ENCODE measurements at regions not wholly inside any gene's neighbourhood (a gene's known extent, or its start where the extent isn't known, plus 50 kb on each side); places are given as distances from the start of the nearest gene placed in this dataset.
"Not testable (repeated sequence)": the region's sequence is repeated elsewhere in the genome, so short reads cannot be mapped to it uniquely, and the experiment has no call there.

- no peak for TF ChIP-seq CTCF (IDR thresholded peaks at IDR 0.05; ENCODE audit: control insufficient read depth, extremely low read depth, insufficient read depth)
- H3K4me3 ChIP-seq (ENCODE audit: low read depth, low read length), result no peak overlapping the region
- DNase-seq (ENCODE audit: low read depth), result no peak
Observed at GRCh38 chr12:33602515-33602914, 162.9 kb upstream of the SYT10 start.

- H3K4me3 ChIP-seq (ENCODE audit: low read depth, low read length), result no peak overlapping the region
- peak; percentile 26 for DNase-seq (ENCODE audit: low read depth)
Observed at GRCh38 chr12:33605757-33606156, 166.1 kb upstream of the SYT10 start.

GRCh38 chr12:33609910-33610309, 170.3 kb upstream of the SYT10 start:
- DNase-seq (ENCODE audit: low read depth), result no peak
- no peak overlapping the region for H3K4me3 ChIP-seq (ENCODE audit: low read depth, low read length)
- no peak for TF ChIP-seq CTCF (IDR thresholded peaks at IDR 0.05; ENCODE audit: control insufficient read depth, extremely low read depth, insufficient read depth)

More at GRCh38 chr12:33605757-33606156, 166.1 kb upstream of the SYT10 start:
- TF ChIP-seq CTCF (IDR thresholded peaks at IDR 0.05; ENCODE audit: control insufficient read depth, extremely low read depth, insufficient read depth), result peak; percentile 56

- no peak for DNase-seq (ENCODE audit: low read depth)
- TF ChIP-seq CTCF (IDR thresholded peaks at IDR 0.05; ENCODE audit: control insufficient read depth, extremely low read depth, insufficient read depth), result no peak
- no peak overlapping the region for H3K4me3 ChIP-seq (ENCODE audit: low read depth, low read length)
Observed at GRCh38 chr12:33614630-33615029, 175.0 kb upstream of the SYT10 start.

DNA sequence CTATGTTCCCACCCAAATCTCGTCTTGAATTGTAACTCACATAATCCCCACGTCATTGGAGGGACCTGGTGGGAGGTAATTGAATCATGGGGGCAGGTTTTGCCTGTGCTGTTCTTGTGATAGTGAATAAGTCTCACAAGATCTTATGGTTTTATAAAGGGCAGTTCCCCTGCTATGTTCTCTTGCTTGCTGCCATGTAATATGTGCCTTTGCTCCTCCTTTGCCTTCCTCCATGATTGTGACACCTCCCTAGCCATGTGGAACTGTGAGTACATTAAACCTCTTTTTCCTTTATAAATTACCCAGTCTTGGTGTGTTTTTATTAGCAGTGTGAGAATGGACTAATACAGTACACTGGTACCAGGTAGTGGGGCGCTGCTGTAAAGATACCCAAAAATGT, 177.6 kb upstream of the SYT10 start:
- no peak for TF ChIP-seq CTCF (IDR thresholded peaks at IDR 0.05; ENCODE audit: control insufficient read depth, extremely low read depth, insufficient read depth)
- DNase-seq (ENCODE audit: low read depth), result no peak
- H3K4me3 ChIP-seq (ENCODE audit: low read depth, low read length), result no peak overlapping the region

DNA sequence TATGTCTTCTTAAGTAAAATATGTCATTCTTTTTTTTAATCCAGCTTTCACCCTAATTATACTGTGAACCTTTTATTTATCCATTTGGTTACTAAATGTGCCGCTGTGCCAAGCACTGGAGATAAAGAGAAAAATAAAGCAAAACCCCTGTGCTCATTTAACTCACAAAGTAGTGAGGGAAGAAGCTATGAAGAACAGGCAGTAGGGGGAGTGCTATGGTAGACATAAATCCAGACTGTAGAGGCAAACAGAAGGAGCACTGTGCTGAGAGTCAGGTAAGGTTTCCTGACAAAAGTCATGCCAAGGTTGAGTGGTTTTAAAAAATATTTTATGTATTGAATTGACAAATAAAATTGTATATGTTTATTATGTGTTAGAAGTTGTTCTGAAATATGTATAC, 188.5 kb upstream of the SYT10 start:
- peak; percentile 48 for TF ChIP-seq CTCF (IDR thresholded peaks at IDR 0.05; ENCODE audit: control insufficient read depth, extremely low read depth, insufficient read depth)
- no peak overlapping the region for H3K4me3 ChIP-seq (ENCODE audit: low read depth, low read length)
- DNase-seq (ENCODE audit: low read depth), result no peak

- no peak overlapping the region for H3K4me3 ChIP-seq (ENCODE audit: low read depth, low read length)
- no peak for DNase-seq (ENCODE audit: low read depth)
- TF ChIP-seq CTCF (IDR thresholded peaks at IDR 0.05; ENCODE audit: control insufficient read depth, extremely low read depth, insufficient read depth), result no peak
Observed at GRCh38 chr12:33634544-33634943, 194.9 kb upstream of the SYT10 start.

DNA sequence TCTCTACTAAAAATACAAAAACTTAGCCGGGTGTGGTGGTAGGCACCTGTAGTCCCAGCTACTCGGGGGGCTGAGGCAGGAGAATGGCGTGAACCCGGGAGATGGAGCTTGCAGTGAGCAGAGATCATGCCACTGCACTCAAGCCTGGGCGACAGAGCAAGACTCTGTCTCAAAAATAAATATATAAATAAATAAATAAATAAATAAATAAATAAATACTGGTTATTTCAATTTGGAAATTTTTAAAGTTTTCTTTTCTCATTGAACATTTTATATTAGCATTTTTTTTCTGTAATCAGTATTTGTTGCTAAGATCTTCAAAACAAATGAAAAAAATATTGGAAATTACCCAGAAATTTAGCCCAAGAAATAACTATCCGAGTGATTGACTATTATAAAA, 197.3 kb upstream of the SYT10 start:
- H3K4me3 ChIP-seq (ENCODE audit: low read depth, low read length); DNase-seq (ENCODE audit: low read depth): not testable (repeated sequence)

All from LNCaP clone FGC (cell line).